Stimulated activated CD4-positive, alpha-beta T cell treated with anti-CD3 and anti-CD28 coated beads, TNF-alpha, amount 100 ng/mL, for 24 hours (primary cell): ENCODE measurements at regions not wholly inside any gene's neighbourhood (a gene's known extent, or its start where the extent isn't known, plus 50 kb on each side); places are given as distances from the start of the nearest gene placed in this dataset.

Experiments
- DNase-seq, 3 experiments: peaks; one replicate each; pipeline ENCODE4 v3.0.0-alpha.2; 2020; ENCODE audit warnings: low read depth in 3 of 3

GRCh38 chr15:94749811-94750617 is 518.7 kb downstream of the MCTP2 start:
- DNase-seq: no peak

GRCh38 chr15:94760348-94760747 is 529.0 kb downstream of the MCTP2 start:
- no peak for DNase-seq

GRCh38 chr15:94761574-94761973 is 530.2 kb downstream of the MCTP2 start:
- no peak for DNase-seq

GRCh38 chr15:94769089-94769488 is 537.7 kb downstream of the MCTP2 start:
- DNase-seq: no peak

- DNase-seq: no peak
These were observed 538.8 kb downstream of the MCTP2 start for GRCh38 chr15:94770199-94770598.

GRCh38 chr15:94777037-94777436 is 545.7 kb downstream of the MCTP2 start:
- DNase-seq: no peak

GRCh38 chr15:94778840-94779239 is 547.5 kb downstream of the MCTP2 start:
- no peak for DNase-seq

- DNase-seq: no peak
These were observed 548.8 kb downstream of the MCTP2 start for GRCh38 chr15:94780166-94780565.

- DNase-seq: no peak
These were observed 553.7 kb downstream of the MCTP2 start for GRCh38 chr15:94785091-94785490.

- DNase-seq: no peak
These were observed 559.6 kb downstream of the MCTP2 start for GRCh38 chr15:94791008-94791407.

GRCh38 chr15:94791510-94791909 is 560.1 kb downstream of the MCTP2 start:
- DNase-seq: no peak

GRCh38 chr15:94792196-94792595 is 560.8 kb downstream of the MCTP2 start:
- DNase-seq: no peak

GRCh38 chr15:94793207-94793606 is 561.8 kb downstream of the MCTP2 start:
- no peak for DNase-seq

GRCh38 chr15:94793641-94794040 is 562.3 kb downstream of the MCTP2 start:
- DNase-seq: no peak

- no peak for DNase-seq
These were observed 573.3 kb downstream of the MCTP2 start for GRCh38 chr15:94804613-94805012.

GRCh38 chr15:94815110-94815731 is 583.9 kb downstream of the MCTP2 start:
- no peak for DNase-seq

GRCh38 chr15:94815914-94816313 is 584.6 kb downstream of the MCTP2 start:
- no peak for DNase-seq

- DNase-seq: no peak
These were observed 598.8 kb downstream of the MCTP2 start for GRCh38 chr15:94829887-94830884.

GRCh38 chr15:94834000-94834399 is 602.6 kb downstream of the MCTP2 start:
- no peak for DNase-seq

GRCh38 chr15:94834494-94834893 is 603.1 kb downstream of the MCTP2 start:
- no peak for DNase-seq

GRCh38 chr15:94838281-94838680 is 606.9 kb downstream of the MCTP2 start:
- no peak for DNase-seq
